B cell (primary cell): ENCODE measurements at regions not wholly inside any gene's neighbourhood (a gene's known extent, or its start where the extent isn't known, plus 50 kb on each side); places are given as distances from the start of the nearest gene placed in this dataset.

Experiments
- ATAC-seq: fragments of 200-7000 bp; cut with Tn5 transposase; one replicate; pipeline ENCODE4 v1.10.0; 2021; ENCODE audit warnings: low read depth, mild to moderate bottlenecking, moderate number of reproducible peaks, moderate library complexity
- CTCF ChIA-PET: fragments of 350-600 bp; sonication (Branson Sonifier 250); formaldehyde crosslinking; loops from one replicate; lab custom pipeline; 2021; ENCODE audit warnings: antibody characterized with exemption, inconsistent platforms; lab: Charles Lee
- POLR2A ChIA-PET: fragments of 350-600 bp; sonication (Branson Sonifier 250); formaldehyde crosslinking; loops from one replicate; lab custom pipeline; 2021; ENCODE audit warnings: antibody characterized with exemption; lab: Charles Lee
- DNase-seq: peaks from one replicate; pipeline ENCODE4 v3.0.0; 2013
- H2AFZ ChIP-seq: 2 replicates; pipeline ENCODE4 v1.6.1; 2012; ENCODE audit warnings: mild to moderate bottlenecking, low read depth, low read length; ENCODE audit not compliant: insufficient read depth, poor library complexity, severe bottlenecking
- H3K27ac ChIP-seq, 2 donors: 1 replicate in 1 of 2; 2 replicates in 1 of 2; pipeline ENCODE4 v1.5.1; 2012 to 2013; ENCODE audit warnings: low read length in 2 of 2, mild to moderate bottlenecking in 2 of 2, moderate library complexity in 1 of 2
- H3K27me3 ChIP-seq, 4 experiments: fragments of 200-600 bp in 1 of 4; sonication (generic) in 1 of 4; replicated peaks in 1 of 4; 1 replicate in 2 of 4; 2 replicates in 2 of 4; pipeline versions ENCODE4 v1.6.1 to v1.7.0; 2013 to 2016; ENCODE audit warnings: low read length in 3 of 4, mild to moderate bottlenecking in 2 of 4, mixed read lengths in 1 of 4, moderate library complexity in 1 of 4; ENCODE audit not compliant: insufficient read depth in 4 of 4, control insufficient read depth in 3 of 4; ENCODE audit errors: control extremely low read depth in 1 of 4
- H3K36me3 ChIP-seq, 2 experiments: replicated peaks in 1 of 2; 1 replicate in 1 of 2; 2 replicates in 1 of 2; pipeline versions ENCODE4 v1.6.1 to v1.7.1; 2013; ENCODE audit warnings: low read length in 1 of 2; ENCODE audit not compliant: insufficient read depth in 2 of 2, control insufficient read depth in 1 of 2; ENCODE audit errors: control extremely low read depth in 1 of 2, extremely low read depth in 1 of 2
- H3K4me1 ChIP-seq, 2 donors: fragments of 200-600 bp in 1 of 2; sonication (generic) in 1 of 2; 1 replicate in 1 of 2; 2 replicates in 1 of 2; pipeline versions ENCODE4 v1.5.1 to v1.6.1; 2013 to 2017; ENCODE audit warnings: low read length in 2 of 2; ENCODE audit not compliant: control insufficient read depth in 2 of 2, insufficient read depth in 2 of 2
- H3K4me2 ChIP-seq: replicated peaks from 2 replicates; pipeline ENCODE3; 2012; ENCODE audit warnings: mild to moderate bottlenecking, low read depth, low read length; ENCODE audit not compliant: poor library complexity, severe bottlenecking
- H3K4me3 ChIP-seq, 5 experiments: fragments of 200-600 bp in 1 of 5; sonication (generic) in 1 of 5; 1 replicate in 3 of 5; 2 replicates in 2 of 5; pipeline versions ENCODE4 v1.5.1 to v1.7.0; 2011 to 2016; ENCODE audit warnings: low read length in 4 of 5, mild to moderate bottlenecking in 4 of 5, low read depth in 2 of 5, control low read depth in 1 of 5, moderate library complexity in 1 of 5; ENCODE audit not compliant: insufficient read depth in 1 of 5; ENCODE audit errors: control extremely low read depth in 1 of 5, extremely low read depth in 1 of 5
- H3K79me2 ChIP-seq: fragments of 200-600 bp; sonication (generic); one replicate; pipeline ENCODE4 v1.6.0; 2016; ENCODE audit warnings: low read length; ENCODE audit not compliant: control insufficient read depth, insufficient read depth
- H3K9ac ChIP-seq: fragments of 200-600 bp; sonication (generic); 2 replicates; pipeline ENCODE4 v1.6.1; 2017; ENCODE audit warnings: mild to moderate bottlenecking, low read length, moderate library complexity
- H3K9me3 ChIP-seq, 3 donors: one replicate each; pipeline versions ENCODE4 v1.6.1 to v1.7.1; 2013; ENCODE audit warnings: low read length in 2 of 3; ENCODE audit not compliant: control insufficient read depth in 2 of 3, insufficient read depth in 1 of 3; ENCODE audit errors: control extremely low read depth in 1 of 3
- H4K20me1 ChIP-seq: 2 replicates; pipeline ENCODE4 v1.6.0; 2012; ENCODE audit warnings: mild to moderate bottlenecking, low read length; ENCODE audit not compliant: insufficient read depth, control insufficient read depth, poor library complexity, severe bottlenecking
- H3K27ac Mint-ChIP-seq: one replicate; pipeline ENCODE4 v1.8.0; 2021; ENCODE audit warnings: mixed read lengths
- H3K27me3 Mint-ChIP-seq: one replicate; pipeline ENCODE4 v1.8.0; 2021; ENCODE audit warnings: mixed read lengths
- H3K4me1 Mint-ChIP-seq: one replicate; pipeline ENCODE4 v1.8.0; 2021; ENCODE audit warnings: mixed read lengths
- H3K4me3 Mint-ChIP-seq: one replicate; pipeline ENCODE4 v1.8.0; 2021; ENCODE audit warnings: mixed read lengths
- H3K9me3 Mint-ChIP-seq: one replicate; pipeline ENCODE4 v1.8.0; 2022; ENCODE audit warnings: mixed read lengths; ENCODE audit not compliant: insufficient read depth
- EZH2 ChIP-seq: IDR thresholded peaks from 2 replicates; pipeline ENCODE4 v1.6.1; 2012; ENCODE audit warnings: borderline replicate concordance, low read depth, mild to moderate bottlenecking, moderate library complexity, low read length; ENCODE audit not compliant: insufficient read depth, poor library complexity, severe bottlenecking
- WGBS: methylation state at CpG from one replicate; pipeline ENCODE4 v1.1.5; 2013; ENCODE audit warnings: missing lambda C conversion rate; ENCODE audit not compliant: insufficient coverage; 5-methylcytosine and 5-hydroxymethylcytosine counted together
- intact Hi-C: fragments of 100-400 bp; cut with micrococcal nuclease; formaldehyde crosslinking; loops from one replicate; pipeline ENCODE4 v1.10.0; 2022
- TF ChIP-seq, protein P1 (sequence below): fragments of 200-600 bp; IDR thresholded peaks from one replicate; pipeline ENCODE4 v1.8.0; 2022; ENCODE audit warnings: antibody characterized with exemption, mild to moderate bottlenecking

DNA sequence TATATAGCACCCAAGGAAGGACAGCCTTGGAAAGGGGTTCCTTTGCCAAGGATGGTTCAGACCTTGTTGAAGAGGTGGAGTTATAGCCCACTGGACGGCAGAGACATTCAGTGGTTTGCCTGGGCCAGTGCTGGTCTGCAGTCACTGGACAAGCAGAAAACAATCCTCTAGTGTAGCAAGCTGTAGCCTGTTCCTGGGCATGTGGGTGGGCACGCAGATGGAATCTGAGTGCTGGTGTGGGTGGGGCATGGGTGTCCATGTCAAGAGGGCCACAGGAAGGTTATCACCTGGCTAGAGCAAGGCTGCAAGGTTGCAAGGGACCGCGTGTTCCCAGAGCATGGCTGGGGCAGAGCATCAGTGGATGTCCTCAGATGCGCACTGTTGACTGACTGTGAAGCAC is 244.7 kb downstream of the PTPRU start:
- ATAC-seq (no peak), DNase-seq (no peak)
- Histone ChIP-seq H3K9me3 (peaks cover 0 to 7% (median 0%) of the 10 kb centered on the region in 3 donors), H3K4me2 (no peak overlapping the region), H3K27me3 (peaks cover 0 to 16% (median 5%) of the 10 kb centered on the region in 4 experiments), H3K9ac (no peak overlapping the region), H3K4me1 (no peaks in the 10 kb centered on the region), H3K79me2 (no peaks in the 10 kb centered on the region), H3K36me3 (no peaks in the 10 kb centered on the region), H4K20me1 (no peaks in the 10 kb centered on the region), H3K4me3 (no peak overlapping the region), H2AFZ (no peak overlapping the region), H3K27ac (no peak overlapping the region)
- Mint-ChIP-seq H3K27ac (no peak overlapping the region), H3K4me1 (no peaks in the 10 kb centered on the region), H3K4me3 (no peak overlapping the region), H3K27me3 (peaks cover 40% of the 10 kb centered on the region), H3K9me3 (no peaks in the 10 kb centered on the region)
- whole genome bisulfite sequencing = 59% methylated on average over 3 of the region's 5 CpGs
- ChIA-PET CTCF (no interaction called here), POLR2A (no interaction called here)
- TF ChIP-seq EZH2 = no peak
- TF ChIP-seq, protein P1, sequence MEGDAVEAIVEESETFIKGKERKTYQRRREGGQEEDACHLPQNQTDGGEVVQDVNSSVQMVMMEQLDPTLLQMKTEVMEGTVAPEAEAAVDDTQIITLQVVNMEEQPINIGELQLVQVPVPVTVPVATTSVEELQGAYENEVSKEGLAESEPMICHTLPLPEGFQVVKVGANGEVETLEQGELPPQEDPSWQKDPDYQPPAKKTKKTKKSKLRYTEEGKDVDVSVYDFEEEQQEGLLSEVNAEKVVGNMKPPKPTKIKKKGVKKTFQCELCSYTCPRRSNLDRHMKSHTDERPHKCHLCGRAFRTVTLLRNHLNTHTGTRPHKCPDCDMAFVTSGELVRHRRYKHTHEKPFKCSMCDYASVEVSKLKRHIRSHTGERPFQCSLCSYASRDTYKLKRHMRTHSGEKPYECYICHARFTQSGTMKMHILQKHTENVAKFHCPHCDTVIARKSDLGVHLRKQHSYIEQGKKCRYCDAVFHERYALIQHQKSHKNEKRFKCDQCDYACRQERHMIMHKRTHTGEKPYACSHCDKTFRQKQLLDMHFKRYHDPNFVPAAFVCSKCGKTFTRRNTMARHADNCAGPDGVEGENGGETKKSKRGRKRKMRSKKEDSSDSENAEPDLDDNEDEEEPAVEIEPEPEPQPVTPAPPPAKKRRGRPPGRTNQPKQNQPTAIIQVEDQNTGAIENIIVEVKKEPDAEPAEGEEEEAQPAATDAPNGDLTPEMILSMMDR = no peak
- intact Hi-C loops = no loop called here

- CTCF ChIA-PET = no interaction called here
- no peak overlapping the region for H3K4me3 ChIP-seq
- no peak overlapping the region for H2AFZ ChIP-seq
- no peak overlapping the region for H3K27ac ChIP-seq
- H3K4me1 ChIP-seq = no peaks in the 10 kb centered on the region
- no peak overlapping the region for H3K4me2 ChIP-seq
- Mint-ChIP-seq H3K27me3 (peaks cover 56% of the 10 kb centered on the region), H3K4me1 (no peaks in the 10 kb centered on the region), H3K9me3 (no peaks in the 10 kb centered on the region), H3K4me3 (no peak overlapping the region), H3K27ac (no peak overlapping the region)
- H3K36me3 ChIP-seq = no peaks in the 10 kb centered on the region
- 52% methylated on average over 5 of the region's 7 CpGs for WGBS
- H3K27me3 ChIP-seq = peaks cover 0 to 16% (median 5%) of the 10 kb centered on the region in 4 experiments
- TF ChIP-seq EZH2 = no peak
- TF ChIP-seq, protein P1 = no peak
- POLR2A ChIA-PET = no interaction called here
- H3K79me2 ChIP-seq = no peaks in the 10 kb centered on the region
- ATAC-seq = no peak
- no peaks in the 10 kb centered on the region for H4K20me1 ChIP-seq
- H3K9ac ChIP-seq = no peak overlapping the region
- DNase-seq = no peak
- peaks cover 0 to 7% (median 0%) of the 10 kb centered on the region in 3 donors for H3K9me3 ChIP-seq
- intact Hi-C loops = no loop called here
Measured at GRCh38 chr1:29478879-29479278, 242.6 kb downstream of the PTPRU start.
